ENCODE measurements at regions not wholly inside any gene's neighbourhood (a gene's known extent, or its start where the extent isn't known, plus 50 kb on each side); places are given as distances from the start of the nearest gene placed in this dataset.

GRCh38 chr10:128187788-128188185 is 61.6 kb upstream of the MKI67 start:
- no TSS peak for BruUV-seq (replicated peaks)
- intact Hi-C loops (cut with micrococcal nuclease; ENCODE audit: unreplicated experiment) = no loop called here
- Histone ChIP-seq H3K27ac (ENCODE audit: extremely low read length, insufficient read depth, low read length) (no peak overlapping the region), H3K9ac (ENCODE audit: insufficient read depth, low read depth, low read length) (no peak overlapping the region), H2AFZ (ENCODE audit: low read length) (no peak overlapping the region), H3K36me3 (replicated peaks in 1 of 2; ENCODE audit: control insufficient read depth in 1 of 2, insufficient read depth in 2 of 2, low read length in 2 of 2) (no peaks in the 10 kb centered on the region), H4K20me1 (ENCODE audit: insufficient read depth, low read length) (no peaks in the 10 kb centered on the region), H3K79me2 (ENCODE audit: insufficient read depth, low read length) (no peaks in the 10 kb centered on the region), H3K27me3 (ENCODE audit: control insufficient read depth in 1 of 2, insufficient read depth in 2 of 2, low read length in 2 of 2) (0 out of 5 replicates have a peak, but pooled peaks cover 0 to 3% of the 10 kb centered on the region in 2 experiments), H3K9me3 (ENCODE audit: low read length) (no peaks in the 10 kb centered on the region), H3K4me3 (replicated peaks in 1 of 3; ENCODE audit: insufficient read depth in 1 of 3, low read depth in 2 of 3, low read length in 3 of 3) (no peak overlapping the region), H3K4me1 (ENCODE audit: insufficient read depth, low read length) (no peaks in the 10 kb centered on the region), H3K4me2 (ENCODE audit: low read depth, low read length) (no peak overlapping the region)
- DNase-seq (ENCODE audit: low spot score) (no peak), FAIRE-seq (no peak), ATAC-seq (no peak)
- in situ Hi-C loops (cut with HindIII; ENCODE audit: extremely low pct_ligation_motif_present, low pct_unique_long_range_greater_than_20kb) = no loop called here
- WGBS (ENCODE audit: low lambda C conversion rate) = 3% methylated on average over 4 of the region's 4 CpGs
- no peak for TF ChIP-seq SATB2 (CRISPR knock-in tag; IDR thresholded peaks at IDR 0.05)
- no peak for TF ChIP-seq POGK (CRISPR knock-in tag; conservative IDR thresholded peaks at IDR 0.05)
- TF ChIP-seq ZNF883 (CRISPR knock-in tag; IDR thresholded peaks at IDR 0.05; ENCODE audit: not compliant biosample characterization) = no peak
- no peak for TF ChIP-seq STAT6 (CRISPR knock-in tag; IDR thresholded peaks at IDR 0.05; ENCODE audit: borderline replicate concordance)
- no peak for TF ChIP-seq ZBTB8A (CRISPR knock-in tag; IDR thresholded peaks at IDR 0.05; ENCODE audit: borderline replicate concordance, low read depth)
- no peak for TF ChIP-seq ZNF552 (CRISPR knock-in tag; IDR thresholded peaks at IDR 0.05; ENCODE audit: borderline replicate concordance)
- no peak for TF ChIP-seq NFE2 (CRISPR knock-in tag; IDR thresholded peaks at IDR 0.05)
- ChIA-PET POLR2A (no interaction called here), CTCF (ENCODE audit: low intra/inter-chr PET ratio, low total read pairs) (no interaction called here)

Measured in HepG2 (cell line).